Common myeloid progenitor, CD34-positive (primary cell): ENCODE measurements at regions not wholly inside any gene's neighbourhood (a gene's known extent, or its start where the extent isn't known, plus 50 kb on each side); places are given as distances from the start of the nearest gene placed in this dataset.

ENCODE experiments used
- CTCF ChIA-PET: fragments of 350-600 bp; sonication (Branson Sonifier 250); formaldehyde crosslinking; loops from one replicate; lab custom pipeline; 2021; ENCODE audit warnings: antibody characterized with exemption; lab: Charles Lee
- POLR2A ChIA-PET: fragments of 350-600 bp; sonication (Branson Sonifier 250); formaldehyde crosslinking; loops from one replicate; lab custom pipeline; 2021; ENCODE audit warnings: antibody characterized with exemption; lab: Charles Lee
- DNase-seq, 3 donors: peaks; one replicate each; pipeline versions ENCODE4 v3.0.0 to v3.0.0-alpha.2; 2013
- H3K27ac ChIP-seq, 2 experiments: 1 replicate in 1 of 2; 2 replicates in 1 of 2; pipeline ENCODE4 v1.7.0; 2013; ENCODE audit warnings: inconsistent platforms in 2 of 2, low read length in 2 of 2, mild to moderate bottlenecking in 2 of 2, low read depth in 1 of 2, moderate library complexity in 1 of 2; ENCODE audit not compliant: severe bottlenecking in 2 of 2, insufficient read depth in 1 of 2, poor library complexity in 1 of 2
- H3K27me3 ChIP-seq, 5 experiments: replicated peaks in 2 of 5; 1 replicate in 3 of 5; 2 replicates in 2 of 5; pipeline versions ENCODE4 v1.6.1 to v1.7.0; 2013; ENCODE audit warnings: low read length in 4 of 5, mild to moderate bottlenecking in 2 of 5, moderate library complexity in 2 of 5, inconsistent platforms in 1 of 5; ENCODE audit not compliant: insufficient read depth in 5 of 5, control insufficient read depth in 4 of 5
- H3K36me3 ChIP-seq, 4 experiments: 1 replicate in 2 of 4; 2 replicates in 2 of 4; pipeline versions ENCODE4 v1.6.1 to v1.7.0; 2013; ENCODE audit warnings: low read length in 3 of 4, control low read depth in 1 of 4, mild to moderate bottlenecking in 1 of 4; ENCODE audit not compliant: control insufficient read depth in 4 of 4, insufficient read depth in 4 of 4
- H3K4me1 ChIP-seq, 4 experiments: 1 replicate in 3 of 4; 2 replicates in 1 of 4; pipeline versions ENCODE4 v1.6.1 to v1.7.1; 2013; ENCODE audit warnings: low read length in 3 of 4, mild to moderate bottlenecking in 3 of 4, control low read depth in 1 of 4, inconsistent platforms in 1 of 4, moderate library complexity in 1 of 4; ENCODE audit not compliant: control insufficient read depth in 4 of 4, insufficient read depth in 4 of 4; ENCODE audit errors: control extremely low read depth in 1 of 4
- H3K4me3 ChIP-seq, 7 experiments: 1 replicate in 4 of 7; 2 replicates in 3 of 7; pipeline versions ENCODE4 v1.5.1 to v1.7.0; 2013; ENCODE audit warnings: mild to moderate bottlenecking in 7 of 7, low read length in 6 of 7, moderate library complexity in 6 of 7, inconsistent platforms in 2 of 7, low read depth in 2 of 7, control low read depth in 1 of 7; ENCODE audit not compliant: insufficient read depth in 4 of 7, control insufficient read depth in 1 of 7; ENCODE audit errors: extremely low read depth in 1 of 7
- H3K9me3 ChIP-seq, 5 experiments: 1 replicate in 4 of 5; 2 replicates in 1 of 5; pipeline versions ENCODE4 v1.6.1 to v1.7.1; 2013; ENCODE audit warnings: low read length in 4 of 5, mild to moderate bottlenecking in 2 of 5, inconsistent platforms in 1 of 5, low read depth in 1 of 5, moderate library complexity in 1 of 5; ENCODE audit not compliant: control insufficient read depth in 4 of 5, insufficient read depth in 2 of 5; ENCODE audit errors: control extremely low read depth in 1 of 5
- WGBS: methylation state at CpG from one replicate; pipeline ENCODE4 v1.1.5; 2013; ENCODE audit not compliant: insufficient coverage; 5-methylcytosine and 5-hydroxymethylcytosine counted together

DNA sequence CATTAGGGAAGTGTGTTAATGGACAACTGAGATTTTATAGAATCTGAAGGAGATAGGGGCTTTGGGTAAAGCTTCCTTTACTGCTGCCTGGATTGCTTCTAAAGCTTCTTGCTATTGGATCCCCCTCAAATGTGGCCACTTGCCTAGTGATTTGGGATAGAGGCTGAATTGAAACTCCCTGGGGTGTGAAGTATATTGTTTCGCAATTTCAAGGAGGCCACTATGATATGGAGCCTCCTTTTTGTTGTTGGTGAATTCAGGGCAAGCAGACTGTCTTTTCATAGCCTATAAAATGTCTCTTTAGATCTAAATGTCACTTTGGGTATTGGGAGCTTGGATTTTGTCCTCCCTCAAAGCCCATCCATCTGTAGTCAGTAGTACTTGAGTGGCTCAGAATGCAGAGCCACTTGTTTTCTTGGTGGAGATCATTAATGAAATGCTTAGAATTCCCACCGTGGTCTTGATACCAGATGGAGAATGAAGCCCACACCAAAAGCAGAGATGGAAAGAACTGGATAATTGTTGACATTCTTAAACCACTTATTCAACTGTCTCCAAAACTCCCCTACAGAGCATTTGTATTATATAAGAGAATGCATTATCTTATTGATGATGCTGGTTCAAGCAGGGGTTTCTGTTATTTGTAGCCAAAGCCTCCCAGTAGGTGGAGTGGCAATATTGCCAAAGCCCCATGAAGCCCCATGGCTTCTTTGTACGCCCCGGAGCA lies 144.3 kb upstream of the KCNE2 start:
- POLR2A ChIA-PET, result no interaction called here
- no peaks in the 10 kb centered on the region for H3K36me3 ChIP-seq
- H3K27me3 ChIP-seq, result no peaks in the 10 kb centered on the region
- H3K27ac ChIP-seq, result no peak overlapping the region
- CTCF ChIA-PET, result interaction anchor here (1.0 kb wide), 1 partner anchor 11 kb away, joined by 4 read pairs; no protein-coding TSS in a partner anchor
- DNase-seq, result no peak
- no peaks in the 10 kb centered on the region for H3K4me1 ChIP-seq
- H3K9me3 ChIP-seq, result peaks cover 0 to under 1% (median 0%) of the 10 kb centered on the region in 5 experiments
- WGBS, result 93% methylated on average over 3 of the region's 4 CpGs
- no peak overlapping the region for H3K4me3 ChIP-seq

DNA sequence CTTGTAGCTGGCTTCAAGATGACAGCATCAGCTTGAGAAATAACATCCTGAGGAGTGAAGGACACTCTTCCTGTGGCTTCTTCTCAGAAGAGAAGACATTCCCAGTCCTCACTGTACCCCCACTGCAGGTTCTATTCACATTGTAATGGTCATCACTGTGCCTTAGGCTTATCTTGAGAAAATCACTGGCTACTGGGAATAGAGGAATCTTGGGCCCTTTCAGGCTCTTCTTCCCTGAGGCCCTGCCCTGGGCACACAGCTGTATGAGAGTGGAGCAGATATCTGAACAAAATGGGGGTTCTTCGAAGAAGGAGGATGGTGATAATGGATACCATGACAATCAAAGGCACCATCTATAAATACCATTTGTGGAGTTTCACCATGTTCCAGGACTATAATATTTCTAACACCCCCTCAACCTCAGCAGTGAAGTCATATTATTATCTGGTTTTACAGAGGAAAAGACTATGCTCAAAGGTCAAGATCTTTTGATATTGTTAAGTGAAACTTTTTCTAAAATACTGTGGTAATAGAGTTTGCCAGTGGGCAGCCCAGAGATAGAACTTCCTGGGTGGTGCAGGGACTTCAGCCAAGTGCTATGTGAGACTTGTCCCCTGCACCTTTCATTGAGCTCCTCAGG lies 143.1 kb upstream of the KCNE2 start:
- WGBS, result no CpG with 5 or more reads among the region's 1 CpG
- Histone ChIP-seq H3K27ac (no peak overlapping the region), H3K9me3 (no peaks in the 10 kb centered on the region), H3K4me1 (peaks cover 0 to 2% (median 0%) of the 10 kb centered on the region in 4 experiments), H3K4me3 (no peak overlapping the region), H3K36me3 (no peaks in the 10 kb centered on the region), H3K27me3 (no peaks in the 10 kb centered on the region)
- ChIA-PET CTCF (no interaction called here), POLR2A (no interaction called here)
- no peak for DNase-seq

DNA sequence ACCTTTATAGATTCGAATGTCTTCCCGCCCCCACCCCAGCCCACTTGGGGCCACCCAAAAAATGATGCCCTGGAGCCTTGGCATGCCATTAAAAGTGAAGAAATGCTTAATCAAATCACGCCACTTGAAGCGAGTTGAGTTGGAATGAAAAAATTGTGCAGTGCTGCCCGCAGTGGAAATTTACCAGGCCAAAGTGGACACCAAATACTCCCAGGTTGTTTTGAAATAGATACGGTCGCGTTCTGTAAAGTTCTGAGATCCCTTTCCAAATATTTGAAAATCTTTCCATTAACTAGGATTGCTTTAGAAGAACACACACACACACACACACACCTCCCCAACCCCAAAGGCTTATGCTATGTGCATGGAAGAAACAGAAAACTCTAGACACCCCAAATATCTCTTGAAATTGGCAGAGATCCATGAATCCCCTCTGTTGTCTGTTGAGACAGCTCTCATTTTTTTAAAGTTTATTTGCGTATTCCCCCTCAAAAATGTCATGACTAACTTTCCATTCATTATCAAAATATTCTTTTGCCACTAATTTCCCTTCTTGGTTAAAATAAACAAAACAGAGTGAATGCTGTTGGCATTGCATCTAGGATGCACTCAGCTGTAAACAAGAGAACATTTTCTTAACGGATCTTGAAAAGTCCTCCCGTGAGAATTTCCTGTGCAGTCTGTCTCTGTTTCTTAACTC lies 142.3 kb upstream of the KCNE2 start:
- Histone ChIP-seq H3K27ac (no peak overlapping the region), H3K9me3 (no peaks in the 10 kb centered on the region), H3K27me3 (no peaks in the 10 kb centered on the region), H3K36me3 (no peaks in the 10 kb centered on the region), H3K4me3 (no peak overlapping the region), H3K4me1 (peaks cover 0 to 2% (median 0%) of the 10 kb centered on the region in 4 experiments)
- DNase-seq, result no peak
- CTCF ChIA-PET, result no interaction called here
- POLR2A ChIA-PET, result no interaction called here
- 97% methylated on average over 11 of the region's 11 CpGs for WGBS

DNA sequence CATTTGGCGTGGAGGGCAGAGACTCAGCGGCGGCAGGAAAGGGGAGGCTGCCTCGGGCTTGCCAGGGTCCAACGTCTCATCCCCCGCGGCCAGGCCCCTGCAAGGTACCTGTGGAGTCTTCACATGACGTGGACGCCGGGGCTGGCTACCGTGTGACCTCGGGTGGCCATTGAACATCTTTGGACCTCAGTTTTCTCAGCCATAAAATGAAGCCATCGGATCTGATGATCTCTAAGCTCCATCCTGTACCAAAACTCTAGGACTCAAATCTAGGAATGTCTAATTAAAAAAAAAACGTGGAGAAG lies 141.8 kb upstream of the KCNE2 start:
- Histone ChIP-seq H3K27ac (no peak overlapping the region), H3K27me3 (no peaks in the 10 kb centered on the region), H3K4me3 (no peak overlapping the region), H3K9me3 (no peaks in the 10 kb centered on the region), H3K36me3 (no peaks in the 10 kb centered on the region), H3K4me1 (peaks cover 0 to 2% (median 0%) of the 10 kb centered on the region in 4 experiments)
- ChIA-PET CTCF (no interaction called here), POLR2A (no interaction called here)
- no peak for DNase-seq
- 98% methylated on average over 13 of the region's 14 CpGs for WGBS

DNA sequence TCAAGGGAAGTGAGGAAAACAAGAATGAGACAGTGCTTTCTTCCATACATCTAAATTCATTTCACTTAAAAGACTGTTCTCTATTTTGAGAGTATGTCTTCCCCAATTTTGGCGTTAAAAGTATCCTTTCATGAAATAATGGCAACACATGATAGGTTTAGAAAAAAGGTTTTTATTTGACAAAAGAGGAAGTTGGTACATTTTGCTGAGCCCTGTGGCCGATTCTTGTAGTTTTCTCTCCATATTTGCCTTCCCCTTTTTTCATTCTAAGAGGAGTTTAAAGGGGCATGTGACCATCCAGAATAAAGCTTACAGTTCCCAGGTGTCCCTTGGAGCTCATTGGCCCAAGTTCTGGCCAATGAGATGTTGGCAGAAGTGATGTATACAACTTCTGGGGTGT lies 140.4 kb upstream of the KCNE2 start:
- peak in 2 of 3 donors; percentile 47 to 60 for DNase-seq
- POLR2A ChIA-PET, result no interaction called here
- CTCF ChIA-PET, result interaction anchor here (1.0 kb wide), 1 partner anchor 16 kb away, joined by 3 read pairs; no protein-coding TSS in a partner anchor
- no peak overlapping the region for H3K4me3 ChIP-seq
- no peaks in the 10 kb centered on the region for H3K36me3 ChIP-seq
- H3K27me3 ChIP-seq, result peaks cover 0 to 2% (median 0%) of the 10 kb centered on the region in 5 experiments
- no peaks in the 10 kb centered on the region for H3K9me3 ChIP-seq
- H3K27ac ChIP-seq, result no peak overlapping the region
- 0% methylated on average over 1 of the region's 2 CpGs for WGBS
- peaks cover 0 to 2% (median 0%) of the 10 kb centered on the region in 4 experiments for H3K4me1 ChIP-seq

DNA sequence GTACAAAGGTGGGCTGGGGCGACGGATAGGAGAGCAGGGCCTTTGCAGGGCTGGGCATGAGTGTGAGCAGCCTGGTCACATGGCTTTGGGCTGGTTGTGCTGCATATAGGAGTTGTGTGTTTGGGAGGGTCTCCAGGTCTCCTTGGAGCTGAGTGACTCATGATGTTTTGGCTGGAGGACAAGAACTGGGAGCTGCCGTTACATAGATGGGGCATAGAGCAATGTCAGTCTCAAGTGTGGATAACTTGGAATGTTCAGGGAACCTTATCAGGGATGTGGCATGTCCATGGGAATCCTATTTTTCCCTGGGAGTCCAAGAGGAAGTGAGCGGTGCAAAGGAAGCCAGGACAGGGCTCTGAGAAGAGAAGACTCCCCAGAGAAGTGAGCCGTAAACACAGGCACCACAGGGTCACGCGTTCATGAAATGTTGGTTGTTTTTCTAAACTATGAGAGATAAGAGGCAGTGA lies 136.4 kb upstream of the KCNE2 start:
- H3K4me3 ChIP-seq, result no peak overlapping the region
- 95% methylated on average over 4 of the region's 7 CpGs for WGBS

More for the DNA sequence above, 136.4 kb upstream of the KCNE2 start:
- Histone ChIP-seq H3K27me3 (peaks cover 0 to 2% (median 0%) of the 10 kb centered on the region in 5 experiments), H3K27ac (no peak overlapping the region), H3K36me3 (no peaks in the 10 kb centered on the region), H3K9me3 (no peaks in the 10 kb centered on the region), H3K4me1 (peaks cover 0 to 2% (median 0%) of the 10 kb centered on the region in 4 experiments)
- POLR2A ChIA-PET, result no interaction called here
- DNase-seq, result no peak
- CTCF ChIA-PET, result interaction anchor here (1.2 kb wide), 1 partner anchor 10 kb away, joined by 4 read pairs; no protein-coding TSS in a partner anchor
